Cardiac muscle cell (in vitro differentiated cells and primary cell): ENCODE measurements at regions not wholly inside any gene's neighbourhood (a gene's known extent, or its start where the extent isn't known, plus 50 kb on each side); places are given as distances from the start of the nearest gene placed in this dataset.

Experiments
- DNase-seq, 2 donors: peaks; one replicate each; pipeline versions ENCODE4 v3.0.0 to v3.0.0-alpha.2; 2010 to 2017; ENCODE audit warnings: low read depth in 1 of 2, low spot score in 1 of 2
- H3K27ac ChIP-seq: fragments of 200-600 bp; sonication (generic); 2 replicates; pipeline ENCODE4 v1.5.1; 2016
- H3K27me3 ChIP-seq: fragments of 200-600 bp; sonication (generic); 2 replicates; pipeline ENCODE4 v1.6.0; 2016; ENCODE audit warnings: control low read depth
- H3K36me3 ChIP-seq: fragments of 200-600 bp; sonication (generic); 2 replicates; pipeline ENCODE4 v1.5.1; 2016; ENCODE audit warnings: control low read depth
- H3K4me1 ChIP-seq: fragments of 200-600 bp; sonication (generic); 2 replicates; pipeline ENCODE4 v1.8.1; 2017; ENCODE audit warnings: low read depth, mild to moderate bottlenecking, mixed run types
- H3K4me3 ChIP-seq: fragments of 200-600 bp; sonication (generic); 2 replicates; pipeline ENCODE4 v1.5.1; 2016; ENCODE audit warnings: mild to moderate bottlenecking
- H3K9me3 ChIP-seq: fragments of 200-600 bp; sonication (generic); 2 replicates; pipeline ENCODE4 v1.5.1; 2017; ENCODE audit warnings: low read depth, mild to moderate bottlenecking, control low read depth
- CTCF ChIP-seq: IDR thresholded peaks from 2 replicates; pipeline ENCODE4 v1.5.1; 2012; ENCODE audit warnings: low read depth, mild to moderate bottlenecking, low read length

GRCh38 chr5:149437391-149438040, 58.4 kb upstream of the IL17B start:
- Histone ChIP-seq H3K4me1 (no peaks in the 10 kb centered on the region), H3K4me3 (no peak overlapping the region), H3K36me3 (no peaks in the 10 kb centered on the region), H3K9me3 (no peaks in the 10 kb centered on the region), H3K27me3 (no peaks in the 10 kb centered on the region), H3K27ac (no peak overlapping the region)
- DNase-seq: no peak
- no peak for TF ChIP-seq CTCF

GRCh38 chr5:149435660-149436059, 56.6 kb upstream of the IL17B start:
- Histone ChIP-seq H3K9me3 (no peaks in the 10 kb centered on the region), H3K4me1 (no peaks in the 10 kb centered on the region), H3K36me3 (peaks cover 3% of the 10 kb centered on the region), H3K4me3 (no peak overlapping the region), H3K27ac (no peak overlapping the region), H3K27me3 (no peaks in the 10 kb centered on the region)
- TF ChIP-seq CTCF: no peak
- DNase-seq: no peak

GRCh38 chr5:149435015-149435376, 55.9 kb upstream of the IL17B start:
- Histone ChIP-seq H3K4me3 (no peak overlapping the region), H3K27me3 (no peaks in the 10 kb centered on the region), H3K9me3 (no peaks in the 10 kb centered on the region), H3K36me3 (peaks cover 6% of the 10 kb centered on the region), H3K27ac (peak overlapping the region; percentile 20), H3K4me1 (no peaks in the 10 kb centered on the region)
- no peak for TF ChIP-seq CTCF
- DNase-seq: no peak

- Histone ChIP-seq H3K4me1 (no peaks in the 10 kb centered on the region), H3K36me3 (peaks cover 12% of the 10 kb centered on the region), H3K27me3 (no peaks in the 10 kb centered on the region), H3K27ac (peak overlapping the region; percentile 100), H3K9me3 (no peaks in the 10 kb centered on the region), H3K4me3 (no peak overlapping the region)
- peak; percentile 92 for TF ChIP-seq CTCF
- peak; percentile 83 to 84 for DNase-seq
Measured at GRCh38 chr5:149434162-149435014, 55.3 kb upstream of the IL17B start.

GRCh38 chr5:149433524-149434131, 54.5 kb upstream of the IL17B start:
- peaks cover 4% of the 10 kb centered on the region for H3K4me1 ChIP-seq
- no peak for TF ChIP-seq CTCF
- no peak overlapping the region for H3K4me3 ChIP-seq
- no peaks in the 10 kb centered on the region for H3K27me3 ChIP-seq
- peaks cover 19% of the 10 kb centered on the region for H3K36me3 ChIP-seq
- H3K27ac ChIP-seq: peak overlapping the region; percentile 100
- peak in 1 of 2 donors; percentile 45 for DNase-seq
- no peaks in the 10 kb centered on the region for H3K9me3 ChIP-seq
